ENCODE measurements at regions not wholly inside any gene's neighbourhood (a gene's known extent, or its start where the extent isn't known, plus 50 kb on each side); places are given as distances from the start of the nearest gene placed in this dataset.

DNA sequence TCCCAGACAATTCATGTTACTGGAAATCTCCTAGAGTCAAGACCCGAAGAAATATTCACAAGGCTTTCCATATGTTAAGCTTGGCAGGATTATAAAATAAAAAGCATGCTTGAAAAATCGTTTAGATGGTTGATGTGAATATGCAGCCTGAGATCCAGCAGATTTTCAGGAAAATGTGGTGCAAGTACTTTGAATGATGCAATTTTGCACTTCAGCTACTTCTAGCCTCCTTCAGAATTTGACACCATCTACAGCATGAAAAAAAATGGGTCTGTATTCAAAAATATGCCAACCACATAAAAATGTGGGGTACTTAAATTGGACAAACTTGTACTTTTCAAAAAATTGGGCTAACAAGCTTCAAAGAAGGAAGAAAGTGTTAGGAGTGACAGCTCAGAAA, 340.6 kb upstream of the DCC start:
- Histone ChIP-seq H3K4me1 (ENCODE audit: control insufficient read depth in 1 of 2, insufficient read depth in 2 of 2, low read depth in 1 of 2, low read length in 1 of 2) (no peaks in the 10 kb centered on the region), H3K9me3 (no peaks in the 10 kb centered on the region), H3K27ac (ENCODE audit: low read depth in 2 of 2, low read length in 1 of 2) (no peak overlapping the region), H2AFZ (ENCODE audit: low read depth) (no peak overlapping the region), H3F3A (replicated peaks; ENCODE audit: insufficient read depth) (no peaks in the 10 kb centered on the region), H3K9me2 (no peaks in the 10 kb centered on the region), H3K79me2 (ENCODE audit: insufficient read depth) (no peaks in the 10 kb centered on the region), H3K9ac (no peak overlapping the region), H3K4me2 (no peak overlapping the region), H3K4me3 (ENCODE audit: low read depth in 2 of 2, low read length in 1 of 2) (no peak overlapping the region), H3K27me3 (ENCODE audit: insufficient read depth) (no peaks in the 10 kb centered on the region), H3K36me3 (replicated peaks in 1 of 2; ENCODE audit: control insufficient read depth in 1 of 2, insufficient read depth in 2 of 2, low read length in 1 of 2) (no peaks in the 10 kb centered on the region), H4K20me1 (ENCODE audit: insufficient read depth) (no peaks in the 10 kb centered on the region)
- WGBS (ENCODE audit: low lambda C conversion rate) = 8% methylated on average over 2 of the region's 2 CpGs
- POLR2A ChIA-PET = no interaction called here
- CTCF ChIA-PET = no interaction called here
- TF ChIP-seq RCOR1 (IDR thresholded peaks at IDR 0.05; ENCODE audit: low read length) (no peak), ELF1 (IDR thresholded peaks at IDR 0.05) (no peak), SMC3 (IDR thresholded peaks at IDR 0.05; ENCODE audit: low read depth, low read length) (no peak), FOXJ3 (CRISPR knock-in tag; IDR thresholded peaks at IDR 0.05) (no peak), GABPA (IDR thresholded peaks at IDR 0.05; ENCODE audit: low read depth) (no peak), SIN3A (IDR thresholded peaks at IDR 0.05; ENCODE audit: borderline replicate concordance, low read depth, low read length) (no peak), TEAD4 (IDR thresholded peaks at IDR 0.05; ENCODE audit: borderline replicate concordance, insufficient read depth) (no peak), RFX5 (IDR thresholded peaks at IDR 0.05; ENCODE audit: low read length) (no peak), CHD2 (IDR thresholded peaks at IDR 0.05; ENCODE audit: low read length, partially characterized antibody) (no peak), POLR2AphosphoS5 (IDR thresholded peaks at IDR 0.05; ENCODE audit: low read depth, low read length) (no peak), EZH2phosphoT487 (IDR thresholded peaks at IDR 0.05; ENCODE audit: borderline replicate concordance, low read depth) (no peak), TCF12 (IDR thresholded peaks at IDR 0.05) (no peak), RXRA (IDR thresholded peaks at IDR 0.05; ENCODE audit: borderline replicate concordance, low read depth) (no peak), TAF1 (IDR thresholded peaks at IDR 0.05; ENCODE audit: borderline replicate concordance, low read depth, low read length) (no peak), FOXM1 (IDR thresholded peaks at IDR 0.05; ENCODE audit: low read depth) (no peak)
- TF ChIP-seq, protein P1, sequence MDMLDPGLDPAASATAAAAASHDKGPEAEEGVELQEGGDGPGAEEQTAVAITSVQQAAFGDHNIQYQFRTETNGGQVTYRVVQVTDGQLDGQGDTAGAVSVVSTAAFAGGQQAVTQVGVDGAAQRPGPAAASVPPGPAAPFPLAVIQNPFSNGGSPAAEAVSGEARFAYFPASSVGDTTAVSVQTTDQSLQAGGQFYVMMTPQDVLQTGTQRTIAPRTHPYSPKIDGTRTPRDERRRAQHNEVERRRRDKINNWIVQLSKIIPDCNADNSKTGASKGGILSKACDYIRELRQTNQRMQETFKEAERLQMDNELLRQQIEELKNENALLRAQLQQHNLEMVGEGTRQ (IDR thresholded peaks at IDR 0.05; ENCODE audit: borderline replicate concordance, low read depth, low read length) = no peak
- TF ChIP-seq, protein P2, sequence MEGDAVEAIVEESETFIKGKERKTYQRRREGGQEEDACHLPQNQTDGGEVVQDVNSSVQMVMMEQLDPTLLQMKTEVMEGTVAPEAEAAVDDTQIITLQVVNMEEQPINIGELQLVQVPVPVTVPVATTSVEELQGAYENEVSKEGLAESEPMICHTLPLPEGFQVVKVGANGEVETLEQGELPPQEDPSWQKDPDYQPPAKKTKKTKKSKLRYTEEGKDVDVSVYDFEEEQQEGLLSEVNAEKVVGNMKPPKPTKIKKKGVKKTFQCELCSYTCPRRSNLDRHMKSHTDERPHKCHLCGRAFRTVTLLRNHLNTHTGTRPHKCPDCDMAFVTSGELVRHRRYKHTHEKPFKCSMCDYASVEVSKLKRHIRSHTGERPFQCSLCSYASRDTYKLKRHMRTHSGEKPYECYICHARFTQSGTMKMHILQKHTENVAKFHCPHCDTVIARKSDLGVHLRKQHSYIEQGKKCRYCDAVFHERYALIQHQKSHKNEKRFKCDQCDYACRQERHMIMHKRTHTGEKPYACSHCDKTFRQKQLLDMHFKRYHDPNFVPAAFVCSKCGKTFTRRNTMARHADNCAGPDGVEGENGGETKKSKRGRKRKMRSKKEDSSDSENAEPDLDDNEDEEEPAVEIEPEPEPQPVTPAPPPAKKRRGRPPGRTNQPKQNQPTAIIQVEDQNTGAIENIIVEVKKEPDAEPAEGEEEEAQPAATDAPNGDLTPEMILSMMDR (IDR thresholded peaks at IDR 0.05) = no peak
- TF ChIP-seq, protein P3, sequence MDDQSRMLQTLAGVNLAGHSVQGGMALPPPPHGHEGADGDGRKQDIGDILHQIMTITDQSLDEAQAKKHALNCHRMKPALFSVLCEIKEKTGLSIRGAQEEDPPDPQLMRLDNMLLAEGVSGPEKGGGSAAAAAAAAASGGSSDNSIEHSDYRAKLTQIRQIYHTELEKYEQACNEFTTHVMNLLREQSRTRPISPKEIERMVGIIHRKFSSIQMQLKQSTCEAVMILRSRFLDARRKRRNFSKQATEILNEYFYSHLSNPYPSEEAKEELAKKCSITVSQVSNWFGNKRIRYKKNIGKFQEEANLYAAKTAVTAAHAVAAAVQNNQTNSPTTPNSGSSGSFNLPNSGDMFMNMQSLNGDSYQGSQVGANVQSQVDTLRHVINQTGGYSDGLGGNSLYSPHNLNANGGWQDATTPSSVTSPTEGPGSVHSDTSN (IDR thresholded peaks at IDR 0.05) = no peak
- DNase-seq = no peak

All from SK-N-SH (cell line).